ENCODE measurements at regions not wholly inside any gene's neighbourhood (a gene's known extent, or its start where the extent isn't known, plus 50 kb on each side); places are given as distances from the start of the nearest gene placed in this dataset.

- no peak for DNase-seq (ENCODE audit: low read depth)
Observed at GRCh38 chr16:86090461-86091170, 191.7 kb downstream of the IRF8 start.

- DNase-seq (ENCODE audit: low read depth), result no peak
Observed at GRCh38 chr16:86091976-86092375, 193.0 kb downstream of the IRF8 start.

GRCh38 chr16:86092586-86093480 is 193.9 kb downstream of the IRF8 start:
- no peak for DNase-seq (ENCODE audit: low read depth)

- DNase-seq (ENCODE audit: low read depth), result no peak
Observed at GRCh38 chr16:86093801-86094750, 195.1 kb downstream of the IRF8 start.

GRCh38 chr16:86095131-86095752 is 196.3 kb downstream of the IRF8 start:
- DNase-seq (ENCODE audit: low read depth), result no peak

GRCh38 chr16:86095906-86096485 is 197.0 kb downstream of the IRF8 start:
- no peak for DNase-seq (ENCODE audit: low read depth)

GRCh38 chr16:86096850-86097249 is 197.9 kb downstream of the IRF8 start:
- no peak for DNase-seq (ENCODE audit: low read depth)

GRCh38 chr16:86099326-86099725 is 200.4 kb downstream of the IRF8 start:
- DNase-seq (ENCODE audit: low read depth), result no peak

- no peak for DNase-seq (ENCODE audit: low read depth)
Observed at GRCh38 chr16:86100205-86101136, 201.5 kb downstream of the IRF8 start.

- DNase-seq (ENCODE audit: low read depth), result no peak
Observed at GRCh38 chr16:86101137-86101896, 202.4 kb downstream of the IRF8 start.

- no peak for DNase-seq (ENCODE audit: low read depth)
Observed at GRCh38 chr16:86101897-86102157, 202.9 kb downstream of the IRF8 start.

GRCh38 chr16:86103320-86103719 is 204.4 kb downstream of the IRF8 start:
- DNase-seq (ENCODE audit: low read depth), result no peak

- DNase-seq (ENCODE audit: low read depth), result no peak
Observed at GRCh38 chr16:86104537-86105048, 205.6 kb downstream of the IRF8 start.

- no peak for DNase-seq (ENCODE audit: low read depth)
Observed at GRCh38 chr16:86107215-86107825, 208.4 kb downstream of the IRF8 start.

- no peak for DNase-seq (ENCODE audit: low read depth)
Observed at GRCh38 chr16:86108062-86108461, 209.1 kb downstream of the IRF8 start.

GRCh38 chr16:86110134-86110533 is 211.2 kb downstream of the IRF8 start:
- DNase-seq (ENCODE audit: low read depth), result no peak

- DNase-seq (ENCODE audit: low read depth), result no peak
Observed at GRCh38 chr16:86110726-86111125, 211.8 kb downstream of the IRF8 start.

- DNase-seq (ENCODE audit: low read depth), result no peak
Observed at GRCh38 chr16:86112178-86112577, 213.2 kb downstream of the IRF8 start.

- DNase-seq (ENCODE audit: low read depth), result no peak
Observed at GRCh38 chr16:86117235-86117634, 218.3 kb downstream of the IRF8 start.
